ENCODE measurements at regions not wholly inside any gene's neighbourhood (a gene's known extent, or its start where the extent isn't known, plus 50 kb on each side); places are given as distances from the start of the nearest gene placed in this dataset.

GRCh38 chrX:138765051-138765450, 53.5 kb upstream of the FGF13 start:
- no peak overlapping the region for H3K27ac ChIP-seq
- TF ChIP-seq CTCF (conservative IDR thresholded peaks at IDR 0.05), result no peak

- H3K27ac ChIP-seq, result no peak overlapping the region
- no peak for TF ChIP-seq CTCF (conservative IDR thresholded peaks at IDR 0.05)
Measured at GRCh38 chrX:138763761-138764160, 52.2 kb upstream of the FGF13 start.

DNA sequence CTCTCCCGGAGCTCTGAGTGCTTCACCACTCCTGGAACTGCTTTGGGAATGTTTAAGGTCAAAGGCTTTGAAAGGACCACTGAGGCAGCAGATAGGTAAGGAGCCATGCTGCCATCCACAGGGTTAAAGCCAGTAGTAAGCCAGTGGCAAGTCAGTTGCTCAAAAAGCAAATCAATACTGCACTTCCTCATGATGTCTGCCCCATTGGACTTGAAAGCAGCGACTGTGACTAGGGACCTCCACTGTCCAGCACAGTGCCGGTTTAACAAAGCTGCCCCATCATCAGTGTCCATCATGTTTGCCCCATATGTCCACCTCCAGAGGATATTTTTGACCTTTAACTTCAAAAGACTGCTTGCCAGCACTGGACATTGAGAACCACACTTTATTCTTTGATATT, 49.9 kb upstream of the FGF13 start:
- no peak overlapping the region for H3K27ac ChIP-seq
- TF ChIP-seq CTCF (conservative IDR thresholded peaks at IDR 0.05), result no peak

Measured in VCaP (cell line).